GM21619 (cell line): ENCODE measurements at regions not wholly inside any gene's neighbourhood (a gene's known extent, or its start where the extent isn't known, plus 50 kb on each side); places are given as distances from the start of the nearest gene placed in this dataset.

Source experiments
- ATAC-seq: cut with Tn5 transposase; IDR thresholded peaks from one replicate; pipeline ENCODE4 v1.9.1; 2021; ENCODE audit not compliant: unreplicated experiment

- no peak for ATAC-seq
Measured at GRCh38 chr3:170753421-170754310, 116.3 kb downstream of the RPL22L1 start.

GRCh38 chr3:170752571-170753155 is 117.3 kb downstream of the RPL22L1 start:
- ATAC-seq, result no peak

GRCh38 chr3:170751899-170752293 is 118.1 kb downstream of the RPL22L1 start:
- ATAC-seq, result no peak

- no peak for ATAC-seq
Measured at GRCh38 chr3:170751083-170751898, 118.7 kb downstream of the RPL22L1 start.

- ATAC-seq, result no peak
Measured at GRCh38 chr3:170750478-170750830, 119.5 kb downstream of the RPL22L1 start.

- no peak for ATAC-seq
Measured at GRCh38 chr3:170749765-170750477, 120.1 kb downstream of the RPL22L1 start.

- ATAC-seq, result no peak
Measured at GRCh38 chr3:170749185-170749584, 120.8 kb downstream of the RPL22L1 start.

- no peak for ATAC-seq
Measured at GRCh38 chr3:170746175-170746942, 123.6 kb downstream of the RPL22L1 start.

- ATAC-seq, result no peak
Measured at GRCh38 chr3:170745211-170745718, 124.7 kb downstream of the RPL22L1 start.

- no peak for ATAC-seq
Measured at GRCh38 chr3:170741756-170742529, 128.1 kb downstream of the RPL22L1 start.

GRCh38 chr3:170740726-170741591 is 129.0 kb downstream of the RPL22L1 start:
- ATAC-seq, result no peak

GRCh38 chr3:170740285-170740684 is 129.7 kb downstream of the RPL22L1 start:
- no peak for ATAC-seq

- no peak for ATAC-seq
Measured at GRCh38 chr3:170739410-170739809, 130.6 kb downstream of the RPL22L1 start.

GRCh38 chr3:170738766-170739165 is 131.2 kb downstream of the RPL22L1 start:
- no peak for ATAC-seq

GRCh38 chr3:170737498-170738162 is 132.4 kb downstream of the RPL22L1 start:
- no peak for ATAC-seq

GRCh38 chr3:170735821-170736220 is 134.2 kb downstream of the RPL22L1 start:
- no peak for ATAC-seq

GRCh38 chr3:170734735-170735065 is 135.3 kb downstream of the RPL22L1 start:
- ATAC-seq, result no peak
